AG09309 (cell line): ENCODE measurements at regions not wholly inside any gene's neighbourhood (a gene's known extent, or its start where the extent isn't known, plus 50 kb on each side); places are given as distances from the start of the nearest gene placed in this dataset.

Experiments
- DNase-seq: peaks from one replicate; pipeline ENCODE4 v3.0.0-alpha.2; 2010; ENCODE audit warnings: low read depth
- H3K4me3 ChIP-seq: 2 replicates; pipeline ENCODE4 v1.5.1; 2011; ENCODE audit warnings: mild to moderate bottlenecking, low read depth, low read length, moderate library complexity; ENCODE audit not compliant: control insufficient read depth
- TF ChIP-seq, protein P1 (sequence below): IDR thresholded peaks from 2 replicates; pipeline ENCODE4 v1.5.1; 2011; ENCODE audit warnings: mild to moderate bottlenecking, low read depth, low read length, inconsistent platforms; ENCODE audit not compliant: insufficient read depth, control insufficient read depth; ENCODE audit errors: missing control alignments

DNA sequence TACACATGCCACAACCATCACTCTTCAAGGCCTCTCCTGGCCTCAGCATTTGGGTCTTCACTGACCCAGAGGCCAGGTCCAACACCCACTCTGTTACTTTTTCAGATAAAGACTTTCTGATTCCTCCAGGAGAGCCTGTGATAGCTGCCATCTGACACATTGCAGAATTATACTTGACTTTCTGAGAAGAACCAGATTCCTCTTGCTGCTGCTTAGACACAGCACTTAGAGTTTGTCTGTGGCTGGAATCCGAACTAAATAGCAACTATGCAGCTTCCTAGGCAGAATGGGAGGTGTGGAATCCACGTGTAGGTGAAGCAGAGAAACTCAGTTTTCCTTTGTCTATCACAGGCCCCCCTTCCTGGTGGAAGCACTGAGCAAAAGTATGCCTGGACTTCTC lies 344.7 kb upstream of the SLC30A5 start:
- H3K4me3 ChIP-seq: no peak overlapping the region
- DNase-seq: no peak
- TF ChIP-seq, protein P1, sequence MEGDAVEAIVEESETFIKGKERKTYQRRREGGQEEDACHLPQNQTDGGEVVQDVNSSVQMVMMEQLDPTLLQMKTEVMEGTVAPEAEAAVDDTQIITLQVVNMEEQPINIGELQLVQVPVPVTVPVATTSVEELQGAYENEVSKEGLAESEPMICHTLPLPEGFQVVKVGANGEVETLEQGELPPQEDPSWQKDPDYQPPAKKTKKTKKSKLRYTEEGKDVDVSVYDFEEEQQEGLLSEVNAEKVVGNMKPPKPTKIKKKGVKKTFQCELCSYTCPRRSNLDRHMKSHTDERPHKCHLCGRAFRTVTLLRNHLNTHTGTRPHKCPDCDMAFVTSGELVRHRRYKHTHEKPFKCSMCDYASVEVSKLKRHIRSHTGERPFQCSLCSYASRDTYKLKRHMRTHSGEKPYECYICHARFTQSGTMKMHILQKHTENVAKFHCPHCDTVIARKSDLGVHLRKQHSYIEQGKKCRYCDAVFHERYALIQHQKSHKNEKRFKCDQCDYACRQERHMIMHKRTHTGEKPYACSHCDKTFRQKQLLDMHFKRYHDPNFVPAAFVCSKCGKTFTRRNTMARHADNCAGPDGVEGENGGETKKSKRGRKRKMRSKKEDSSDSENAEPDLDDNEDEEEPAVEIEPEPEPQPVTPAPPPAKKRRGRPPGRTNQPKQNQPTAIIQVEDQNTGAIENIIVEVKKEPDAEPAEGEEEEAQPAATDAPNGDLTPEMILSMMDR: no peak

DNA sequence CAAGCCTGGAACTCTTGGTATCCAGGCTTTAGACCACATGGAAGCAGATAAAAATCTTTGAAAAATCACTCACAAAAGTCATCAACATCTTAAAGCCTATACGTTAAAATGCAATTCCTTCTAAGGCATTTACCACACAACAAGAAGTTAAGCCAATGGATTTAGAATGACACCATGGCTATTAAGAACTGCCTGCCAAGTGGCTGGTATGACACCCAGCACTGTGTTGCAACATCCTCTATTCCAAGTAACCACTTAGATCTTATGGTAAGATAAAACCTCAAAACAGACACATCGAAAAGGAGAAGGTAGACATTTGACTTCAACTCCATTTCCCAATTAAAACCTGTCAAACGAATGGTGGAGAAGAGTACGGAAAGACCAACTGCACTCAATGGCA lies 344.2 kb upstream of the SLC30A5 start:
- no peak for DNase-seq
- TF ChIP-seq, protein P1: no peak
- H3K4me3 ChIP-seq: no peak overlapping the region

DNA sequence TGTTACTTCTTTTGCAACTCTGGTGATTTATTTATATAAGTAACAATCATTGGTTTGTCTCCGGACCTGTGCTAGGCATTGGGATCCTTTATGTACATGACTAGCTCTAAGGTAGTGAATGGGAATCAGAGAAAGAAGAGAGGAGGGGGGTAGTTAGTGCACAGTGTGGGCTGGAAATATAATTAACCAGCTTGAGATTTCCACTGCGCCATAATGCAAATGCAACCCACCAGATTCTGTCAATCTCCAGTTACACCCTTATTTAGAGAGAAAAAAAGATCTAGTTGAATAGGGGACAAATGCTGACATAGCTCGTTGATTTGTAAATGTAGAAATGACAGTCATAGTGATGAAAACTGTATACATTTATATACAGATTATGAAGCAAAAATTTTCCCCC lies 342.2 kb upstream of the SLC30A5 start:
- H3K4me3 ChIP-seq: no peak overlapping the region
- no peak for DNase-seq
- TF ChIP-seq, protein P1: no peak

DNA sequence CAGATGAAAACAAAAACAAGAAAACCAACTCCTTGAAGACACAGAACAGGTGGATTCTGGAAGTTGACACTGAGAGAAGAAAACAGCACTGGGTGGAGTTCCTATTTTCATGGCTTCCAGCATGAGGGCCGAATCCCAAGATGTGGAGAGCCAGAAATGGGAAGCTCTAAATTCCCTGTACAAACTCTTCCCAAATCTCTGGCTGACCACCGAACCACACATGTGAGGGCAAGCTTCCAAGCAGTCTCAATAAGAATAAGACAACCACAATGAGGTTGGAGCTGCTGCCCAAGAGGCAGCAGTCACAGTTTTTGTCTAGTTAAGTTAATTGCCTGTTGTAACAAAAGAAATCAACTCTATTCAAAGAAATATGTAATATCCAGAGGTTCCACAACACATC lies 339.3 kb upstream of the SLC30A5 start:
- H3K4me3 ChIP-seq: no peak overlapping the region
- TF ChIP-seq, protein P1: no peak
- no peak for DNase-seq

DNA sequence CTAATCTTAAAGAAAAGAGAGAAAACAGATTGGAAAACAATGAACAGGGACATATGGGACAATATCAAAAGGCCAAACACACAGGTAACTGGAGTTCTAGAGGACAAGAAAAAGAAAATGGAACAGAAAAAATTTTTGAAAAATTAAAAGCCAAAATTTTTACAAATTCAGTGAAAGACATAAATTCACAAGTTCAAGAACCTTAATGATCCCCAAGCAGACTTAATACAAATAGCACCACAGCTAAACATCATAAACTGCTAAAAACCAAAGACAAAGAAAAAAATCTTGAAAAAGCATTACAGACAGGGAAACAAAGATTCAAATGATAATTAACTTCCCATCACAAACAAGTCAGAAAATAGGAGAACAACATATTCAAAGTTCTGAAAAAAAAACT lies 338.5 kb upstream of the SLC30A5 start:
- TF ChIP-seq, protein P1: no peak
- DNase-seq: no peak
- no peak overlapping the region for H3K4me3 ChIP-seq

DNA sequence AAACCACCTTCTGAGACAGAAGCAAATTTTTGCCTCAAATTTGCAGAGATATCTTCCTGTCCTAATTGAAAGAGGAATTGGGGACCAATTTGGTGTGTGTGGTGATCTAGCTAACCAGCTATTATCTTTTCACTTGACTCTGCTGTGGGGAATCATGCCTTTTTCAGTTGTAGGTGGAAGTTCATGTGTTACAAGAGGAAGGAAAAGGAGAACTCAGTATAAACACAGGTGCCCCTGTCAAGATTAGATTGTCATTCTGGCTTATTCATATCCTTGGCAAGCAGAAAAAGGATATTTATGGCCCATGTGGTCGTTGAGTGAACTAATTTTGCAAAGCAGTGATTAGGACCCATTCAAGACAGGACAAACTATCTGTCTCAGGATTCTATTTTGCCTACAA lies 336.8 kb upstream of the SLC30A5 start:
- H3K4me3 ChIP-seq: no peak overlapping the region
- TF ChIP-seq, protein P1: no peak
- DNase-seq: no peak

DNA sequence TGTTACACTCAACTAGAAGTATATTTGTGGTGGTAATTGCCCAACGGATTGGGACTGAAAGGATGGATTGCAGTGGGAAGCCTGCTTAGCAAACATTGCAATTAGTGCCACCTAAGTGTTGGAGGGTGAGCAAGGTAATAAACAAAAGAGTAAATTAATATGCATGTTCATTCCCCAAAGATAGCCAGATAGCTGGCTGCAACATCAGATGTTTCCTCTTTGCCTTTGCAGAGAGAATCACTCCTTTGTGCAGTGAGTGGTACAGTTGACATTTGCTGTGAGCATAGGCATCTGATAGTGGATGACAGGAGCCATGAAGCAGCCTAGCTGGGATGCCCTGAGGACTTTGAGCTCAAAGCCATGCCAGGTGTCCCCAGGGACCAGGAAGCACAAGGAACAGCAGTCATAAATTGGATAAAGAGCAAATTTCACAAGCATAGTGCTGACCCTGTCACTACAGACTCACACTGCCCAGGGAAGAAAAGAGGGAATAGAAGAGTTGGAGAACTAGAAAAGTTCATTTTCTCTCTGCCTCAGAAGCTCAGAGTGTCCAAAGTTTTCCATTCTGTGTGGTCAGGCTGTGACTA lies 336.1 kb upstream of the SLC30A5 start:
- TF ChIP-seq, protein P1: no peak
- no peak overlapping the region for H3K4me3 ChIP-seq
- DNase-seq: no peak
